Heart right ventricle (tissue), 16 donors: ENCODE measurements at regions not wholly inside any gene's neighbourhood (a gene's known extent, or its start where the extent isn't known, plus 50 kb on each side); places are given as distances from the start of the nearest gene placed in this dataset.

Source experiments
- ATAC-seq, 8 donors: fragments of 200-7000 bp; cut with Tn5 transposase; one replicate each; pipeline ENCODE4 v1.9.1; 2020; ENCODE audit warnings: mild to moderate bottlenecking in 8 of 8, moderate library complexity in 8 of 8, moderate number of reproducible peaks in 1 of 8
- DNase-seq, 2 donors: peaks; one replicate each; pipeline ENCODE4 v3.0.0-alpha.2; 2020
- H3K27ac ChIP-seq, 10 donors: fragments of 200-600 bp; sonication (generic) in 2 of 10; one replicate each; pipeline versions ENCODE4 v1.5.0 to v1.8.0; 2020 to 2022; ENCODE audit warnings: mild to moderate bottlenecking in 3 of 10
- H3K27me3 ChIP-seq, 7 donors: fragments of 200-600 bp; one replicate each; pipeline ENCODE4 v1.8.0; 2021 to 2022; ENCODE audit warnings: mild to moderate bottlenecking in 2 of 7
- H3K36me3 ChIP-seq, 9 donors: fragments of 200-600 bp; sonication (generic) in 1 of 9; one replicate each; pipeline versions ENCODE4 v1.5.0 to v1.8.0; 2020 to 2022; ENCODE audit warnings: mild to moderate bottlenecking in 2 of 9
- H3K4me1 ChIP-seq, 9 donors: fragments of 200-600 bp; sonication (generic) in 1 of 9; one replicate each; pipeline versions ENCODE4 v1.5.0 to v1.8.0; 2020 to 2022; ENCODE audit warnings: mild to moderate bottlenecking in 4 of 9
- H3K4me3 ChIP-seq, 10 donors: fragments of 200-600 bp; sonication (generic) in 2 of 10; one replicate each; pipeline versions ENCODE4 v1.5.0 to v1.8.0; 2020 to 2022; ENCODE audit warnings: mild to moderate bottlenecking in 7 of 10, moderate library complexity in 2 of 10
- H3K9me3 ChIP-seq, 11 donors: fragments of 200-600 bp in 10 of 11; sonication (generic) in 2 of 11; one replicate each; pipeline versions ENCODE4 v1.5.0 to v1.8.0; 2013 to 2022; ENCODE audit warnings: mild to moderate bottlenecking in 2 of 11, control low read depth in 1 of 11, moderate library complexity in 1 of 11
- WGBS, 2 donors: extraction: QIAGEN DNeasy Blood & Tissue Kit; methylation state at CpG; one replicate each; pipeline ENCODE4 v1.1.7; 2013; ENCODE audit warnings: inconsistent platforms in 1 of 2; 5-methylcytosine and 5-hydroxymethylcytosine counted together
- intact Hi-C, 10 donors: fragments of 100-400 bp; cut with DNase I; formaldehyde crosslinking; loops; one replicate each; pipeline versions ENCODE4 v1.11.1 to v1.14.2; 2022
- TF ChIP-seq, protein P1 (sequence below), 9 donors: fragments of 200-600 bp; sonication (generic) in 2 of 9; IDR thresholded peaks; one replicate each; pipeline versions ENCODE4 v1.5.0 to v1.8.0; 2021 to 2022; ENCODE audit warnings: antibody characterized with exemption in 9 of 9, mild to moderate bottlenecking in 5 of 9, moderate library complexity in 1 of 9
- donor health status: Arrhythmogenic right ventricular cardiomyopathy.
- donor health status: ischemic (EF 13 %, LVEDD 7.1; RV severe dilation, severe dysfunction).
- donor health status: healthy with polysubstance abuse.
- donor health status: DM: no; HTN: yes; CAD: no.
- donor health status: DM: no; HTN: no; CAD: no.
- donor health status: ischemic (EF 25% LVEDD 6.9; RV normal size, moderate dysfunction).
- donor health status: ischemic (EF 25% LVEDD 5.7; RV mildly dilated, moderate dysfunction).
- donor health status: healthy.
- donor health status: DM: yes; HTN: yes; CAD: no.
- donor health status: Ischemic cardiomyopathy.
- donor health status: ischemic (EF 35%, LVEDD 5.7; RV mildly dilated, moderate dysfunction).
- donor health status: nonischemic (EF 11% LVEDD 7.7; RV severe dilation, severe dysfunction).
- donor health status: DM: yes; HTN: yes; CAD: no.
- donor health status: PGD.
- donor health status: ischemic (EF 29% LVEDD 5.4; RV normal size, mild dysfunction).
- donor health status: nonischemic (EF 23%, LVEDD 6.1; RV moderate dilation, normal function).

DNA sequence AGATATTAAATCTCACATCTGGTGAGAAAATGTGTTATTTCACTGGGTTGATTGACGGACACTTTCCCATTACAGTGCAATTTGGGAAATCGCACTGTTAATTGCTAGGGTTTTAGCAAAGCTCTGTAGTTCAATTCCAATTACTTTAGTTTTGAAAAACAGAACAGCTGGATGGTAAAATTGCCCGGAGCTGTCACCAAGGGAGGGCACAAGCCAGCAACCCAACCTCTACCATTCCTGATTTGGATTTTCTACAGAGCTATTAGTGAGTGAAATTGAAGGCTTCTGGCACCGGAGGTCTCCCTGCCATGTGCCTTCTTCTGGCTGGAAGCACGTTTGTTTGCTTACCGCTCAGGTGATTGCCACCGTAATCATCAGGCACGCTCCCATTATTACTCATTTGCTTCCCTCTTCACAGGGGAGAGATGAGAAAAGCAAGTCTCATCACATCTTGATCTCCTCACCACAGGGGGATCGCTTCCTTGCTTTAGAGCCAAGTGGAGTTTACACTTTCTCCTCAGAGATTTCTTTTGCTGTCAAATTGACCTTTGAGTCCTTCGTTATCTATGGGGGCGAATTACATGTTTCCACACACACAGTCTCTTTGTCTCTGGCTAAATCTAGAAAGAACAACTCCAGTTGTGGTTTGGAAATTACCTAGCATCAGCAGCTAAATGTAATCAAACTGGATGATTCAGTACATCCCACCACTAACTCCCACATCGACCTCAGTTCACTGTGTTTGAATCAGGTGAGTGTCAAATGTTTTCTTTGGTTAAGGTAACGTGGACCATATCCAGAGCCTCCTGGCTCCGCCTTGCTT is 421.7 kb upstream of the GOLIM4 start:
- 81 to 83% methylated on average over 14 of the region's 14 CpGs for WGBS, 2 donors
- Histone ChIP-seq H3K27ac (no peak overlapping the region), H3K4me1 (no peaks in the 10 kb centered on the region), H3K4me3 (no peak overlapping the region), H3K36me3 (no peaks in the 10 kb centered on the region), H3K27me3 (peaks cover 0 to 2% (median 0%) of the 10 kb centered on the region in 7 donors), H3K9me3 (no peaks in the 10 kb centered on the region)
- TF ChIP-seq, protein P1, sequence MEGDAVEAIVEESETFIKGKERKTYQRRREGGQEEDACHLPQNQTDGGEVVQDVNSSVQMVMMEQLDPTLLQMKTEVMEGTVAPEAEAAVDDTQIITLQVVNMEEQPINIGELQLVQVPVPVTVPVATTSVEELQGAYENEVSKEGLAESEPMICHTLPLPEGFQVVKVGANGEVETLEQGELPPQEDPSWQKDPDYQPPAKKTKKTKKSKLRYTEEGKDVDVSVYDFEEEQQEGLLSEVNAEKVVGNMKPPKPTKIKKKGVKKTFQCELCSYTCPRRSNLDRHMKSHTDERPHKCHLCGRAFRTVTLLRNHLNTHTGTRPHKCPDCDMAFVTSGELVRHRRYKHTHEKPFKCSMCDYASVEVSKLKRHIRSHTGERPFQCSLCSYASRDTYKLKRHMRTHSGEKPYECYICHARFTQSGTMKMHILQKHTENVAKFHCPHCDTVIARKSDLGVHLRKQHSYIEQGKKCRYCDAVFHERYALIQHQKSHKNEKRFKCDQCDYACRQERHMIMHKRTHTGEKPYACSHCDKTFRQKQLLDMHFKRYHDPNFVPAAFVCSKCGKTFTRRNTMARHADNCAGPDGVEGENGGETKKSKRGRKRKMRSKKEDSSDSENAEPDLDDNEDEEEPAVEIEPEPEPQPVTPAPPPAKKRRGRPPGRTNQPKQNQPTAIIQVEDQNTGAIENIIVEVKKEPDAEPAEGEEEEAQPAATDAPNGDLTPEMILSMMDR (IDR thresholded peaks at IDR 0.05): no peak
- no peak for ATAC-seq
- intact Hi-C loops: loop anchor here in 3 of 10 donors (2.0 to 10.0 kb wide), 3 partner anchors 101 to 330 kb away; no protein-coding TSS in a partner anchor
- DNase-seq: no peak

DNA sequence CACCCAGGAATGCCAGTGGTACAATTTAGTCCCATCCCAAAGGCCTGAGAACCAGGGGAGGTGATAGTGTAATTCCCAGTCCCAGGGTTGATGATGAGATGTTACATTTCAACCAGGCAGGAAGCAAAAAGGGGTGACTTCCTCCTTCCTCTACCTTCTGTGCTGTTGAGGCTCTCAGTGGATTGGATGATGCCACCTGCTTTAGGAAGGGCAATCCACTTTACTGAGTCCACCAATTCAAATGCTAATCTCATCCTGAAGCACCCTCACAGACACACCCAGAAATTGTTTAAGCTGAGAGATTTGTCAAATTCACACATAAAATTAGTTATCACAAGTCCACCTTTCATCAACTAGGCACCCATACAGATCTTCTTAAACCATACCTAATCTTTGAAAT is 418.5 kb upstream of the GOLIM4 start:
- Histone ChIP-seq H3K36me3 (no peaks in the 10 kb centered on the region), H3K9me3 (no peaks in the 10 kb centered on the region), H3K4me1 (no peaks in the 10 kb centered on the region), H3K27me3 (peaks cover 0 to 19% (median 5%) of the 10 kb centered on the region in 7 donors), H3K4me3 (no peak overlapping the region), H3K27ac (no peak overlapping the region)
- ATAC-seq: no peak
- TF ChIP-seq, protein P1 (IDR thresholded peaks at IDR 0.05): no peak
- DNase-seq: no peak
- intact Hi-C loops: loop anchor here in 7 of 10 donors (5.0 to 10.0 kb wide), 3 partner anchors 108 to 333 kb away; no protein-coding TSS in a partner anchor

DNA sequence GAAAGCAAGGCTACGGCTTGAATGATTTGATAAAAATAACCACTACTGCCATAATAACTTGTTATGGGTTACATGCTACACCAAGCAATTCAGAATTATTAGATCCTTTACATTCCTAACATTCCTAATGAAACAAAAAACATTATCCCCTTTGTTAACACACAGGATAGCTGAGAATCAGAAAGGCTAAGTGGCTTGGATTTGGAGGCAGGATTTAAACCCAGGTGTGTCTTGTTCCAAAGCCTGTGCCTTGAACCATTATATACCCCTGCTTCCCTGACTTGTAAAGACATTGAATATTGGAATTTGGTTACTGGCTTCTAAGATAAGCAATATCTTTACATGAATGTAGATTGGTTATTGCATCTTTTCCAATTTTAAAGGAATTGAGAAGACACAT is 417.1 kb upstream of the GOLIM4 start:
- H3K36me3 ChIP-seq: no peaks in the 10 kb centered on the region
- intact Hi-C loops: loop anchor here in 7 of 10 donors (5.0 to 10.0 kb wide), 3 partner anchors 109 to 334 kb away; no protein-coding TSS in a partner anchor
- no peaks in the 10 kb centered on the region for H3K4me1 ChIP-seq
- H3K4me3 ChIP-seq: no peak overlapping the region
- WGBS, 2 donors: 71 to 73% methylated on average over 1 of the region's 1 CpG
- no peak overlapping the region for H3K27ac ChIP-seq
- DNase-seq: no peak
- ATAC-seq: no peak
- TF ChIP-seq, protein P1 (IDR thresholded peaks at IDR 0.05): no peak
- H3K9me3 ChIP-seq: no peaks in the 10 kb centered on the region
- H3K27me3 ChIP-seq: peaks cover 0 to 33% (median 12%) of the 10 kb centered on the region in 7 donors

DNA sequence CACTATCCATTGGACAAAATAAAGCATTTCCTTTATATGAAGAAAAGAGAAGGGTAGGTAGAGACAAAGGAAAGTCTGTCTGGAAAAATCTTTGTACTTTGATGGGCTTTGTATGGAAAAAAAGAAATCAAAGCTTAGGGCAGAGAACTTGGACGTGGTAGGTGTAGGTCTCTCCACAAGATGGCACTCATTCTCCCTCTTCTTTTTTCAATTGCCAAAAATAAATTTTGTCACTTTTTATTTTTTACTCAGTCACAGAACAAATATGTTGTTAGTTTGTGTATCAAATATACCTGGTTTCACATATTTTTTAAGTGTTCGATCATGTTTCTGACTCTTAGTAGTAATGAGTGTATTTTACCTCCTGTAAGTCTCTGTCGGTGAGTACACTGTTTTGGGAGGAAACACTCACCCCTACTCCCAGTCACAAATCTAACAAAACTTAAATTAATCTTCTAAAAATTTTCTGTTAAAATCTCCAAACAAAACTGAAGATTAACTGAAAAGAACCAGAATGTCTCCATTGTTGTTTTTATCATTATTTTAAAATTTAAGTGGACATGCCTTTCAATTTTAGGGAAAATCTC is 415.8 kb upstream of the GOLIM4 start:
- H3K27me3 ChIP-seq: peaks cover 0 to 33% (median 12%) of the 10 kb centered on the region in 7 donors
- ATAC-seq (no peak), DNase-seq (no peak)
- H3K9me3 ChIP-seq: no peaks in the 10 kb centered on the region
- H3K27ac ChIP-seq: no peak overlapping the region
- H3K4me3 ChIP-seq: no peak overlapping the region
- 62 to 71% methylated on average over 3 of the region's 3 CpGs for WGBS, 2 donors
- H3K36me3 ChIP-seq: no peaks in the 10 kb centered on the region
- TF ChIP-seq, protein P1 (IDR thresholded peaks at IDR 0.05): peak in 8 of 9 donors; percentile 35 to 64 (median 54)
- no peaks in the 10 kb centered on the region for H3K4me1 ChIP-seq
- intact Hi-C loops: loop anchor here in 9 of 10 donors (2.0 to 10.0 kb wide), 6 partner anchors 109 to 336 kb away; no protein-coding TSS in a partner anchor
